DMS53 treated with DMSO at 0.1 percent for 48 hours (cell line): ENCODE measurements at regions not wholly inside any gene's neighbourhood (a gene's known extent, or its start where the extent isn't known, plus 50 kb on each side); places are given as distances from the start of the nearest gene placed in this dataset.
A peak's percentile ranks its signal among the peaks of the same experiment; 100 is the strongest.

Experiments used
- DNase-seq: peaks from one replicate; lab custom pipeline; 2025; ENCODE audit not compliant: unreplicated experiment; lab: John Stamatoyannopoulos, UW

- DNase-seq: no peak
Observed at GRCh38 chr9:101792475-101792874, 54.0 kb upstream of the GRIN3A start.

- peak; percentile 1 for DNase-seq
Observed at GRCh38 chr9:101791938-101792337, 53.5 kb upstream of the GRIN3A start.

GRCh38 chr9:101791533-101791932, 53.1 kb upstream of the GRIN3A start:
- no peak for DNase-seq
